Esophagus squamous epithelium (tissue), 5 donors: ENCODE measurements at regions not wholly inside any gene's neighbourhood (a gene's known extent, or its start where the extent isn't known, plus 50 kb on each side); places are given as distances from the start of the nearest gene placed in this dataset.

Source experiments
- DNase-seq: peaks from one replicate; lab custom pipeline; 2025; lab: John Stamatoyannopoulos, UW
- H3K27ac ChIP-seq, 4 donors: fragments of 200-600 bp; sonication (generic); one replicate each; pipeline ENCODE4 v1.5.1; 2016 to 2019; ENCODE audit warnings: mild to moderate bottlenecking in 1 of 4
- H3K27me3 ChIP-seq, 4 donors: fragments of 200-600 bp; sonication (generic); 1 replicate in 3 of 4; 2 replicates in 1 of 4; pipeline versions ENCODE4 v1.5.1 to v1.6.0; 2017 to 2021; ENCODE audit warnings: antibody characterized with exemption in 1 of 4
- H3K36me3 ChIP-seq, 3 donors: fragments of 200-600 bp; sonication (generic); one replicate each; pipeline ENCODE4 v1.5.1; 2016 to 2019
- H3K4me1 ChIP-seq, 3 donors: fragments of 200-600 bp; sonication (generic); one replicate each; pipeline ENCODE4 v1.5.1; 2017 to 2019
- H3K4me3 ChIP-seq, 4 donors: fragments of 200-600 bp; sonication (generic); 1 replicate in 3 of 4; 2 replicates in 1 of 4; pipeline ENCODE4 v1.5.1; 2016 to 2019; ENCODE audit warnings: mild to moderate bottlenecking in 2 of 4, moderate library complexity in 1 of 4
- H3K9me3 ChIP-seq, 3 donors: fragments of 200-600 bp; sonication (generic); one replicate each; pipeline ENCODE4 v1.5.1; 2016 to 2019
- CTCF ChIP-seq, 6 experiments: fragments of 450-650 bp in 4 of 6; fragments of 200-600 bp in 2 of 6; sonication (generic) in 2 of 6; IDR thresholded peaks; one replicate each; pipeline ENCODE4 v1.5.1; 2016 to 2019; ENCODE audit warnings: antibody characterized with exemption in 6 of 6, mild to moderate bottlenecking in 4 of 6, moderate library complexity in 4 of 6
- POLR2A ChIP-seq, 4 donors: fragments of 450-650 bp; IDR thresholded peaks; one replicate each; pipeline ENCODE4 v1.6.1; 2017; ENCODE audit warnings: antibody characterized with exemption in 4 of 4, mild to moderate bottlenecking in 4 of 4, moderate library complexity in 3 of 4
- WGBS, 2 donors: methylation state at CpG; one replicate each; pipeline ENCODE4 v1.1.5; 2018; 5-methylcytosine and 5-hydroxymethylcytosine counted together
- intact Hi-C: fragments of 100-400 bp; cut with DNase I; formaldehyde crosslinking; loops from one replicate; pipeline ENCODE4 v1.15.0; 2022
- donor health status: DM: yes; HTN: yes; CAD: no.

- TF ChIP-seq CTCF (IDR thresholded peaks at IDR 0.05) (no peak), POLR2A (IDR thresholded peaks at IDR 0.05) (no peak)
- no peaks in the 10 kb centered on the region for H3K9me3 ChIP-seq
- no peak for DNase-seq
- H3K36me3 ChIP-seq = no peaks in the 10 kb centered on the region
- H3K27ac ChIP-seq = no peak overlapping the region
- intact Hi-C loops = loop anchor here (10.0 kb wide), 1 partner anchor 195 kb away; no protein-coding TSS in a partner anchor
- no peak overlapping the region for H3K4me3 ChIP-seq
- H3K27me3 ChIP-seq = peaks cover 0 to 41% (median 0%) of the 10 kb centered on the region in 4 donors
- 95 to 100% methylated on average over 1 of the region's 1 CpG for WGBS, 2 donors
- peaks cover 0 to 7% (median 0%) of the 10 kb centered on the region in 3 donors for H3K4me1 ChIP-seq
These were observed 89.7 kb upstream of the MPHOSPH6 start for GRCh38 chr16:82259731-82260130.

- TF ChIP-seq POLR2A (IDR thresholded peaks at IDR 0.05) (no peak), CTCF (IDR thresholded peaks at IDR 0.05) (no peak)
- Histone ChIP-seq H3K9me3 (no peaks in the 10 kb centered on the region), H3K27ac (no peak overlapping the region), H3K4me3 (no peak overlapping the region), H3K36me3 (no peaks in the 10 kb centered on the region), H3K4me1 (no peaks in the 10 kb centered on the region), H3K27me3 (peaks cover 0 to 49% (median 0%) of the 10 kb centered on the region in 4 donors)
- no peak for DNase-seq
- WGBS, 2 donors = 90 to 93% methylated on average over 7 of the region's 7 CpGs
- intact Hi-C loops = no loop called here
These were observed 88.0 kb upstream of the MPHOSPH6 start for GRCh38 chr16:82257990-82258389.

GRCh38 chr16:82252582-82252981 lies 82.6 kb upstream of the MPHOSPH6 start:
- H3K36me3 ChIP-seq = no peaks in the 10 kb centered on the region
- TF ChIP-seq CTCF (IDR thresholded peaks at IDR 0.05) (no peak), POLR2A (IDR thresholded peaks at IDR 0.05) (no peak)
- peaks cover 0 to 23% (median 0%) of the 10 kb centered on the region in 4 donors for H3K27me3 ChIP-seq
- H3K9me3 ChIP-seq = no peaks in the 10 kb centered on the region
- H3K4me3 ChIP-seq = no peak overlapping the region
- DNase-seq = no peak
- intact Hi-C loops = no loop called here
- H3K27ac ChIP-seq = no peak overlapping the region
- no peaks in the 10 kb centered on the region for H3K4me1 ChIP-seq
- WGBS, 2 donors = 47 to 59% methylated on average over 2 of the region's 2 CpGs

GRCh38 chr16:82248677-82249076 lies 78.7 kb upstream of the MPHOSPH6 start:
- Histone ChIP-seq H3K4me1 (no peaks in the 10 kb centered on the region), H3K4me3 (no peak overlapping the region), H3K27me3 (no peaks in the 10 kb centered on the region), H3K36me3 (no peaks in the 10 kb centered on the region), H3K9me3 (peaks cover 0 to 3% (median 0%) of the 10 kb centered on the region in 3 donors), H3K27ac (no peak overlapping the region)
- TF ChIP-seq CTCF (IDR thresholded peaks at IDR 0.05) (no peak), POLR2A (IDR thresholded peaks at IDR 0.05) (no peak)
- intact Hi-C loops = no loop called here
- no peak for DNase-seq
- 67 to 80% methylated on average over 1 of the region's 1 CpG for WGBS, 2 donors

GRCh38 chr16:82248012-82248656 lies 78.1 kb upstream of the MPHOSPH6 start:
- no peaks in the 10 kb centered on the region for H3K36me3 ChIP-seq
- intact Hi-C loops = no loop called here
- TF ChIP-seq POLR2A (IDR thresholded peaks at IDR 0.05) (no peak), CTCF (IDR thresholded peaks at IDR 0.05) (no peak)
- H3K27ac ChIP-seq = no peak overlapping the region
- no peaks in the 10 kb centered on the region for H3K27me3 ChIP-seq
- 69 to 78% methylated on average over 5 of the region's 5 CpGs for WGBS, 2 donors
- peaks cover 0 to 5% (median 0%) of the 10 kb centered on the region in 3 donors for H3K9me3 ChIP-seq
- no peaks in the 10 kb centered on the region for H3K4me1 ChIP-seq
- no peak overlapping the region for H3K4me3 ChIP-seq
- no peak for DNase-seq
